Progenitor cell of endocrine pancreas (in vitro differentiated cells): ENCODE measurements at regions not wholly inside any gene's neighbourhood (a gene's known extent, or its start where the extent isn't known, plus 50 kb on each side); places are given as distances from the start of the nearest gene placed in this dataset.

Experiments
- DNase-seq: peaks from one replicate; pipeline ENCODE4 v3.0.0; 2021; ENCODE audit warnings: low spot score; ENCODE audit not compliant: unreplicated experiment
- H3K27ac Mint-ChIP-seq: 2 replicates; pipeline ENCODE4 v1.8.0; 2021; ENCODE audit warnings: mild to moderate bottlenecking, moderate library complexity, mixed read lengths
- H3K27me3 Mint-ChIP-seq: 2 replicates; pipeline ENCODE4 v1.8.0; 2021; ENCODE audit warnings: mixed read lengths
- H3K36me3 Mint-ChIP-seq: 2 replicates; pipeline ENCODE4 v1.8.0; 2022; ENCODE audit warnings: mixed read lengths; ENCODE audit not compliant: insufficient read depth
- H3K4me1 Mint-ChIP-seq: 2 replicates; pipeline ENCODE4 v1.8.0; 2021; ENCODE audit warnings: low read depth, mixed read lengths
- H3K4me3 Mint-ChIP-seq: 2 replicates; pipeline ENCODE4 v1.8.0; 2021; ENCODE audit warnings: low read depth, mild to moderate bottlenecking, moderate library complexity, mixed read lengths
- H3K9me3 Mint-ChIP-seq: 2 replicates; pipeline ENCODE4 v1.8.0; 2021; ENCODE audit warnings: low read depth, mixed read lengths
- CTCF ChIP-seq: fragments of 200-600 bp; sonication (generic); IDR thresholded peaks from one replicate; pipeline ENCODE4 v1.5.0; 2021; ENCODE audit warnings: antibody characterized with exemption, mild to moderate bottlenecking; ENCODE audit not compliant: unreplicated experiment

DNA sequence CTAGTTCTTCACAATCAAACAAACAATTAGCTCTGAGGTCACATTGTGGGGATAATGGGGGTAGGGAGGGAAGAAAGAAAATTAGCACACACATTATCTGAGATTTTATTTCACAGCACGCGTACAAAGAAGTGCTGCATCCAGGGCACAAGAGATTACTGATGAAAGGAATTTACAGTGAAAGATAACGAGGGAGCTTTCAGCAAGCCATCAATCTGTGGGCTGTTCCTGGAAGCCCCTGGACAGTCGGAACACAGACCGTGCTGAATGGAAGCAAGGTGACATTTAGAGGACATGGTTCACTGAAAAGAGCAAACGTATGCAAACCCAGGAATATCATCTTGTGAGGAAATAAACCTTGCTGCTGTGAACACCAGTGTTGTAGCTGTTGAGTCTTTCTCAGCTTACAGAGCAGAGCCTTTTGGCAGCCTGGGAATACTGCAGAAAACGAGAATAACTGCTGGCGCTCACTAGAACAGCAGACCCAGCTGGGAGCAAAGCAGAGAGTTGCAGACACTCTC is 63.2 kb downstream of the SCG2 start:
- no peak for DNase-seq
- peak overlapping the region; percentile 1 for H3K4me3 Mint-ChIP-seq
- H3K27me3 Mint-ChIP-seq: no peaks in the 10 kb centered on the region
- peaks cover 27% of the 10 kb centered on the region for H3K4me1 Mint-ChIP-seq
- no peak for TF ChIP-seq CTCF
- H3K9me3 Mint-ChIP-seq: peaks cover 3% of the 10 kb centered on the region
- H3K36me3 Mint-ChIP-seq: no peaks in the 10 kb centered on the region
- H3K27ac Mint-ChIP-seq: peak overlapping the region; percentile 2

GRCh38 chr2:223541546-223541945 is 60.6 kb downstream of the SCG2 start:
- Mint-ChIP-seq H3K4me3 (no peak overlapping the region), H3K9me3 (peaks cover 3% of the 10 kb centered on the region), H3K36me3 (no peaks in the 10 kb centered on the region)

GRCh38 chr2:223542501-223542900 is 59.7 kb downstream of the SCG2 start:
- peaks cover 25% of the 10 kb centered on the region for H3K4me1 Mint-ChIP-seq
- no peaks in the 10 kb centered on the region for H3K9me3 Mint-ChIP-seq
- no peak for TF ChIP-seq CTCF

More at GRCh38 chr2:223541546-223541945, 60.6 kb downstream of the SCG2 start:
- Mint-ChIP-seq H3K4me1 (peaks cover 33% of the 10 kb centered on the region), H3K27me3 (no peaks in the 10 kb centered on the region), H3K27ac (no peak overlapping the region)
- no peak for DNase-seq
- no peak for TF ChIP-seq CTCF

DNA sequence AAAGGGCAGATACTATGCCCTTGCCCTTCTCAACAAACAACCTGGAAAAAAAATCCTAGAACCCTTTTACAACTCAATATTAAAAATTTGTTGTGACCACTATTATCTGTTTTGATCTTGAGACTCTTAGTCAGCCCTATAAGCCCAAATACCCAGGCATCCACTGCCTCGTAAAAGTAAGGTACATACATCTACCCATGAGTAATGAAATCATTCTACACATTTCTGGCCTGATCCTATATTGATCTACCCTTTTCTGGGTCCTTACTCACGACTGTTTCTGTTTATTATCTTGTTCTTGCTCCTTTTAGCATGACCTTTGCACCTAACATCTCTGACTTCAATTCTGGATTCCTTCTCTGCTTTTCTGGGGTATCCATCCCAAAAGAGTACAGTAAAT is 56.8 kb downstream of the SCG2 start:
- no peaks in the 10 kb centered on the region for H3K27me3 Mint-ChIP-seq
- TF ChIP-seq CTCF: no peak
- no peak overlapping the region for H3K27ac Mint-ChIP-seq
- H3K4me1 Mint-ChIP-seq: peaks cover 6% of the 10 kb centered on the region
- no peaks in the 10 kb centered on the region for H3K36me3 Mint-ChIP-seq
- no peak overlapping the region for H3K4me3 Mint-ChIP-seq
- H3K9me3 Mint-ChIP-seq: no peaks in the 10 kb centered on the region
- no peak for DNase-seq

More at GRCh38 chr2:223542501-223542900, 59.7 kb downstream of the SCG2 start:
- H3K27me3 Mint-ChIP-seq: no peaks in the 10 kb centered on the region
- no peak overlapping the region for H3K4me3 Mint-ChIP-seq
- DNase-seq: no peak
- H3K36me3 Mint-ChIP-seq: no peaks in the 10 kb centered on the region
- H3K27ac Mint-ChIP-seq: no peak overlapping the region

DNA sequence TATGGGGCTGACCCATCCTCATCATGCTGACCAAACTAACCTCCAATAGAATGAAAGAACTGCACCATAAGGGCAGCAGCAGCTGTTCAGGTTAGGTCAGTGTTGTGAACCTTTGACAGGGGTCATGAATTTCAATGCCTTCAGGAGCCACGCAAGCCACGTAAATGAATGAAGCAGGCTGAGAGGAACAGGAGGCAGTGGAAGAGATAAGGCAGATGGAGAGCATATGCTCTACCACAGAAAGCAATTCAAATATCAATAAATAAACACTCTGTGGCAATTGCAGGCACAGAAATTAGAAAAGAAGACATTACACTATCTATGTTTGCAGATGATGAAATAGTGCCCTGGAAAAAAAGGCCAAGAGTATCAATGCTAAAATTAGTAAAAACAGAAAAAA is 56.3 kb downstream of the SCG2 start:
- no peak overlapping the region for H3K4me3 Mint-ChIP-seq
- no peaks in the 10 kb centered on the region for H3K9me3 Mint-ChIP-seq
- no peaks in the 10 kb centered on the region for H3K27me3 Mint-ChIP-seq
- peaks cover 6% of the 10 kb centered on the region for H3K4me1 Mint-ChIP-seq
- DNase-seq: no peak
- no peak for TF ChIP-seq CTCF
- no peaks in the 10 kb centered on the region for H3K36me3 Mint-ChIP-seq
- no peak overlapping the region for H3K27ac Mint-ChIP-seq
